Activated CD4-positive, alpha-beta T cell treated with anti-CD3 and anti-CD28 coated beads for 1 hour (primary cell): ENCODE measurements at regions not wholly inside any gene's neighbourhood (a gene's known extent, or its start where the extent isn't known, plus 50 kb on each side); places are given as distances from the start of the nearest gene placed in this dataset.
"Not testable (repeated sequence)": the region's sequence is repeated elsewhere in the genome, so short reads cannot be mapped to it uniquely, and the experiment has no call there.

Experiments used
- DNase-seq: peaks from one replicate; pipeline ENCODE4 v3.0.0-alpha.2; 2020

GRCh38 chr5:14929293-14930065, 57.9 kb upstream of the ANKH start:
- no peak for DNase-seq

- DNase-seq: no peak
Observed at GRCh38 chr5:14928661-14929060, 57.1 kb upstream of the ANKH start.

GRCh38 chr5:14925326-14925725, 53.7 kb upstream of the ANKH start:
- no peak for DNase-seq

- not testable (repeated sequence) for DNase-seq
Observed at GRCh38 chr5:14922952-14923351, 51.4 kb upstream of the ANKH start.

GRCh38 chr5:14922456-14922855, 50.9 kb upstream of the ANKH start:
- no peak for DNase-seq
